ENCODE measurements at regions not wholly inside any gene's neighbourhood (a gene's known extent, or its start where the extent isn't known, plus 50 kb on each side); places are given as distances from the start of the nearest gene placed in this dataset.

DNA sequence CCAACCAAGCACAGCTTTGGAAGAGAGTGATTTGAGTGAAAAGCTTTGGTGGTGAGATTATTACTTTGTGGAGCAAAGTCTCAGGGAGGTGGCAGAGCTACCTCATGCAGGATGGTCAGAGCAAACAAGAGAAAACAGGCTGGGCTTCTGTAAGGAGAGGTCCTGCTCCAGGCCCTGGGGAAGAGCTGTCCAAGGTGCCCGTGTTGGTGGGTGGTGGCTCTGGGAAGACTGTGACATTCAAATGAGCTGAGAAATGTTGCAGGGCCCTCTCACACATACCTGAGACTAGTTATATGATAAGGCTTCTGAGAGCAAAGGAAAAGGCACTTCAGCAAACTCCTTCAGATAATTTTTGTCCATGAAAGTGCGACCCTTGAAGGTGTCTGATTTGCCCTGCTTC lies 205.5 kb upstream of the SOX21 start:
- Mint-ChIP-seq H3K4me3 (no peak overlapping the region), H3K27me3 (peaks cover 7% of the 10 kb centered on the region), H3K36me3 (ENCODE audit: low read depth) (no peaks in the 10 kb centered on the region), H3K4me1 (ENCODE audit: low read depth) (no peaks in the 10 kb centered on the region), H3K27ac (no peak overlapping the region), H3K9me3 (no peaks in the 10 kb centered on the region)
- ChIA-PET POLR2A (no interaction called here), CTCF (no interaction called here)
- no peak for DNase-seq
- no peak for ATAC-seq
- intact Hi-C loops (cut with micrococcal nuclease) = no loop called here
- TF ChIP-seq, protein P1, sequence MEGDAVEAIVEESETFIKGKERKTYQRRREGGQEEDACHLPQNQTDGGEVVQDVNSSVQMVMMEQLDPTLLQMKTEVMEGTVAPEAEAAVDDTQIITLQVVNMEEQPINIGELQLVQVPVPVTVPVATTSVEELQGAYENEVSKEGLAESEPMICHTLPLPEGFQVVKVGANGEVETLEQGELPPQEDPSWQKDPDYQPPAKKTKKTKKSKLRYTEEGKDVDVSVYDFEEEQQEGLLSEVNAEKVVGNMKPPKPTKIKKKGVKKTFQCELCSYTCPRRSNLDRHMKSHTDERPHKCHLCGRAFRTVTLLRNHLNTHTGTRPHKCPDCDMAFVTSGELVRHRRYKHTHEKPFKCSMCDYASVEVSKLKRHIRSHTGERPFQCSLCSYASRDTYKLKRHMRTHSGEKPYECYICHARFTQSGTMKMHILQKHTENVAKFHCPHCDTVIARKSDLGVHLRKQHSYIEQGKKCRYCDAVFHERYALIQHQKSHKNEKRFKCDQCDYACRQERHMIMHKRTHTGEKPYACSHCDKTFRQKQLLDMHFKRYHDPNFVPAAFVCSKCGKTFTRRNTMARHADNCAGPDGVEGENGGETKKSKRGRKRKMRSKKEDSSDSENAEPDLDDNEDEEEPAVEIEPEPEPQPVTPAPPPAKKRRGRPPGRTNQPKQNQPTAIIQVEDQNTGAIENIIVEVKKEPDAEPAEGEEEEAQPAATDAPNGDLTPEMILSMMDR (IDR thresholded peaks at IDR 0.05) = no peak

DNA sequence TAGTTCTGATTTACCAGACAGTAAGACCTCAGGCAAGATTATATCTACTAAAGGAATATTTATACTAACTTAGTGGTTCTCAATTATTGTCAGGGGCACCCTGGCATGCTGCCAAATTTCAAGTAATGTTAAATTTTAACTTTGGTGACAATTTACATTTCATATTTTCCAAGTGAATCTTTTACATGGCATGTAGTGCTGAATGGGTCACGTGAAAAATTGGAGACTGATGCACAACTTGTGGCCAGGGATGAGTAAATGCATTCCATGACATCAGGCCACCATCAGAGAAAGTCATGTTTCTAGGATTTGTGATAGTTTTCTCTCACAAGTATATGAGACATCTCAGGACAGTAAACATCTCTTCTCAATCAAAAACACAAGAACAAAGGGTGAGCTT lies 202.6 kb upstream of the SOX21 start:
- intact Hi-C loops (cut with micrococcal nuclease) = no loop called here
- H3K4me3 Mint-ChIP-seq = no peak overlapping the region
- TF ChIP-seq, protein P1 (IDR thresholded peaks at IDR 0.05) = no peak
- ChIA-PET POLR2A (no interaction called here), CTCF (no interaction called here)
- peaks cover 23% of the 10 kb centered on the region for H3K27me3 Mint-ChIP-seq
- no peaks in the 10 kb centered on the region for H3K9me3 Mint-ChIP-seq
- DNase-seq (no peak), ATAC-seq (no peak)
- H3K4me1 Mint-ChIP-seq (ENCODE audit: low read depth) = no peaks in the 10 kb centered on the region
- H3K27ac Mint-ChIP-seq = no peak overlapping the region
- no peaks in the 10 kb centered on the region for H3K36me3 Mint-ChIP-seq (ENCODE audit: low read depth)

DNA sequence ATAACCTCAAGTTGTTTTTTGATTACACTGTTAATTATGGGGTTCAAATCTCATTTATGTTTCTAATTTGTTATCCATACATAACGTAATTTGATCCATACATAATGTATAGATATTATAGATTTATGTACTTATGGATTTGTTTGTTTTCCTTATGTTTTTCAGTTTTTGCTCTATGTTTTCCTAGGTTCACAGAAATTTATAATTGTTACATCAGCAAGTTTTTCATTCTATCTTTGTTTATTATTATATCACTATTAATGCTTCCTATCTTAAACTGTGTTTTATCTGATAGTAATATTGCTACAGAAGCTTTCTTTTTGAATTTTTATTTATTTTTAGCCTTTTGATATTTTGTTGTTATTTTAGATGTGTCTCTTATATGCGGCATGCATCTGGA lies 194.3 kb upstream of the SOX21 start:
- H3K4me1 Mint-ChIP-seq (ENCODE audit: low read depth) = no peaks in the 10 kb centered on the region

DNA sequence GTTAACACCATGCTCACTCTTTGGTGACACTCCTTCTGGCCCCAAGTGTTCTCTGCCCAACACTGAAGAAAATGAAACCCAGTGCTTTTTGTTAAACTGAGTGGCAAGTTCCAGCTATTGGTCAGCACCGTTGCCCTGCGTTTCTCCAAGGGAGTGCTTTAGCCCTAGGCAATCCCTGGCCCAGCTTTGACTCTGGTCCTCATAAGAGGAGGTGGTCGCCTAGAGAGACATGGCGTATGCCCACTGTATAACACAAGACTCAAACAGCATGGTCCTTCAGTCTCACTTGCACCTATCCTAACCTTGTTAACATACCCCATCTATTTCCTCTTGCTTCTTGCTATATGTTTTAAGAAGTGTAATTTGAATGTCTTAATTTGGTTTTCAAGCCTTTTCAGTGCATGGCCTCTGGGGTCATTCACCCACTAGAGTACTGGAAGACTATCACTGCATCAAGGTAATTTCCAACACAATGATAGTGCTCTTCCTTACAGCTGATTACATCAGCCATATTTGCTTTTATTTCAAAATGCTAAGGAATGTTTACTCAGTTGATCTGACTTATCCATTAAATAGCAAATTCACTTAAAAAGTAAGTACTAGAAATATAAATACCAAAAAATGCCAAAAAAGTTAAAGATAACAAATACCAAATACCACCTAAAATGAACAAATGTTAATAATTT lies 190.5 kb upstream of the SOX21 start:
- Mint-ChIP-seq H3K9me3 (no peaks in the 10 kb centered on the region), H3K4me3 (no peak overlapping the region), H3K27ac (no peak overlapping the region), H3K36me3 (ENCODE audit: low read depth) (no peaks in the 10 kb centered on the region), H3K4me1 (ENCODE audit: low read depth) (no peaks in the 10 kb centered on the region), H3K27me3 (peaks cover 5% of the 10 kb centered on the region)
- intact Hi-C loops (cut with micrococcal nuclease) = no loop called here
- POLR2A ChIA-PET = interaction anchor here (0.7 kb wide), 1 partner anchor 476 kb away, joined by 3 read pairs; no protein-coding TSS in a partner anchor
- ATAC-seq (no peak), DNase-seq (no peak)
- CTCF ChIA-PET = interaction anchor here (0.8 kb wide), 1 partner anchor 217 kb away, joined by 3 read pairs; no protein-coding TSS in a partner anchor
- TF ChIP-seq, protein P1 (IDR thresholded peaks at IDR 0.05) = no peak

More for the DNA sequence above, 194.3 kb upstream of the SOX21 start:
- Mint-ChIP-seq H3K27me3 (peaks cover 27% of the 10 kb centered on the region), H3K27ac (no peak overlapping the region), H3K9me3 (no peaks in the 10 kb centered on the region), H3K4me3 (no peak overlapping the region), H3K36me3 (ENCODE audit: low read depth) (no peaks in the 10 kb centered on the region)
- ChIA-PET POLR2A (no interaction called here), CTCF (no interaction called here)
- intact Hi-C loops (cut with micrococcal nuclease) = no loop called here
- ATAC-seq = no peak
- TF ChIP-seq, protein P1 (IDR thresholded peaks at IDR 0.05) = no peak
- no peak for DNase-seq

DNA sequence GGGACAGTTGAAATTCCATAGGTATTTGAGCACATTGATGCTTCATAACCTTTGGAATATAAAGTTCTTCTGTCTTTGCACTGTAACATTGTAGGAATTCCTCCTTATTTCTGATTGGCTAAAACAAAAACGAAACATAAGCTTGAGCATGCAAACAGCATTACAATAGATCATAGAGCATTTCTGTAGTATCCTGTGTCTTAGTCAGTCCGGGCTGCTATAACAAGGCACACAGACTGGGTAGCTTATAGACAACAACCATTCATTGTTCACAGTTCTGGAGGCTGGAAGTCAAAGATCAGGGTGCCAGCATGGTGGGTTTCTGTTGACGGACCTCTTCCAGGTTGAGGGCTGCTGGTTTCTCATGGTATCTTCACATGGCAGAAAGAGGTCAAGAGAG lies 188.7 kb upstream of the SOX21 start:
- ATAC-seq = no peak
- H3K27me3 Mint-ChIP-seq = peaks cover 1% of the 10 kb centered on the region
- TF ChIP-seq, protein P1 (IDR thresholded peaks at IDR 0.05) = no peak
- ChIA-PET POLR2A (no interaction called here), CTCF (no interaction called here)
- H3K9me3 Mint-ChIP-seq = no peaks in the 10 kb centered on the region
- H3K27ac Mint-ChIP-seq = no peak overlapping the region
- H3K4me3 Mint-ChIP-seq = no peak overlapping the region
- no peak for DNase-seq
- H3K36me3 Mint-ChIP-seq (ENCODE audit: low read depth) = no peaks in the 10 kb centered on the region
- no peaks in the 10 kb centered on the region for H3K4me1 Mint-ChIP-seq (ENCODE audit: low read depth)
- intact Hi-C loops (cut with micrococcal nuclease) = no loop called here

Data from activated CD8-positive, alpha-beta T cell treated with anti-CD3 and anti-CD28 coated beads for 36 hours (primary cell).